Liver (tissue), 3 donors: ENCODE measurements at regions not wholly inside any gene's neighbourhood (a gene's known extent, or its start where the extent isn't known, plus 50 kb on each side); places are given as distances from the start of the nearest gene placed in this dataset.

ENCODE experiments used
- EGR1 ChIP-seq, 2 donors: IDR thresholded peaks; 2 replicates each; pipeline ENCODE4 v1.6.1; 2016 to 2018; ENCODE audit warnings: antibody characterized with exemption in 2 of 2, low read depth in 2 of 2
- FOXA2 ChIP-seq: IDR thresholded peaks from 2 replicates; pipeline ENCODE4 v1.6.1; 2016; ENCODE audit warnings: antibody characterized with exemption
- JUND ChIP-seq, 2 donors: IDR thresholded peaks; 2 replicates each; pipeline ENCODE4 v1.6.1; 2016; ENCODE audit warnings: antibody characterized with exemption in 2 of 2
- RAD21 ChIP-seq, 2 donors: IDR thresholded peaks; 2 replicates each; pipeline ENCODE4 v1.6.1; 2016; ENCODE audit warnings: antibody characterized with exemption in 2 of 2, mild to moderate bottlenecking in 2 of 2
- SP1 ChIP-seq: IDR thresholded peaks from 2 replicates; pipeline ENCODE4 v1.6.1; 2018; ENCODE audit warnings: antibody characterized with exemption, mild to moderate bottlenecking
- TAF1 ChIP-seq: conservative IDR thresholded peaks from 2 replicates; pipeline ENCODE4 v1.6.1; 2016; ENCODE audit warnings: antibody characterized with exemption, mild to moderate bottlenecking
- YY1 ChIP-seq: IDR thresholded peaks from 2 replicates; pipeline ENCODE4 v1.6.1; 2016; ENCODE audit warnings: antibody characterized with exemption, mild to moderate bottlenecking
- TF ChIP-seq, protein P1 (sequence below): fragments of 150-350 bp; IDR thresholded peaks from 2 replicates; pipeline ENCODE4 v1.5.1; 2017; ENCODE audit warnings: improper control_type of control experiment, low read depth, low read length; ENCODE audit not compliant: missing input control
- TF ChIP-seq, protein P2 (sequence below): IDR thresholded peaks from 2 replicates; pipeline ENCODE4 v1.6.1; 2016; ENCODE audit warnings: antibody characterized with exemption
- TF ChIP-seq, protein P3 (sequence below): IDR thresholded peaks from 2 replicates; pipeline ENCODE4 v1.6.1; 2016; ENCODE audit warnings: antibody characterized with exemption, mild to moderate bottlenecking
- TF ChIP-seq, protein P4 (sequence below): IDR thresholded peaks from 2 replicates; pipeline ENCODE4 v1.6.1; 2016; ENCODE audit warnings: antibody characterized with exemption
- donor health status: healthy.
- donor health status: healthy.

DNA sequence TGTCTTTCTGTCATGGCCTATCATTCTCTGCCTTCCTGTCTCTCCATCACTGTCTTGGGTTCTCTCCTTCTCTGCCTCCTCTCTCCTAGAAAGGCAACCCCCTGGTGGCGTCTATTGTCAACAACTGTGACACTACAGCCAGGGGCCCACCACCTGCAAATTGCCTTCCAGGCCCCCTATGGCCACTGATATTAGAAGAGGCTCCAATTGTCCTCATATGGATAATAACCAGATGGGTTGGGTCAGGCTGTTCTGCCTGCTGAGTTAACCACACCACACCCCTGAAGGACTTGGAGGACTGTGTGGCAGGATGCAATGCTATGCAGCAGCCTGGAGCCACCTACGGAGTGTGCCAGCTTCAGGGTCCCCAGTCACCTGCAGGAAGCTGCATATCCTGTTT, 665.0 kb downstream of the NTRK3 start:
- no peak for TF ChIP-seq TAF1
- no peak for TF ChIP-seq YY1
- TF ChIP-seq, protein P1, sequence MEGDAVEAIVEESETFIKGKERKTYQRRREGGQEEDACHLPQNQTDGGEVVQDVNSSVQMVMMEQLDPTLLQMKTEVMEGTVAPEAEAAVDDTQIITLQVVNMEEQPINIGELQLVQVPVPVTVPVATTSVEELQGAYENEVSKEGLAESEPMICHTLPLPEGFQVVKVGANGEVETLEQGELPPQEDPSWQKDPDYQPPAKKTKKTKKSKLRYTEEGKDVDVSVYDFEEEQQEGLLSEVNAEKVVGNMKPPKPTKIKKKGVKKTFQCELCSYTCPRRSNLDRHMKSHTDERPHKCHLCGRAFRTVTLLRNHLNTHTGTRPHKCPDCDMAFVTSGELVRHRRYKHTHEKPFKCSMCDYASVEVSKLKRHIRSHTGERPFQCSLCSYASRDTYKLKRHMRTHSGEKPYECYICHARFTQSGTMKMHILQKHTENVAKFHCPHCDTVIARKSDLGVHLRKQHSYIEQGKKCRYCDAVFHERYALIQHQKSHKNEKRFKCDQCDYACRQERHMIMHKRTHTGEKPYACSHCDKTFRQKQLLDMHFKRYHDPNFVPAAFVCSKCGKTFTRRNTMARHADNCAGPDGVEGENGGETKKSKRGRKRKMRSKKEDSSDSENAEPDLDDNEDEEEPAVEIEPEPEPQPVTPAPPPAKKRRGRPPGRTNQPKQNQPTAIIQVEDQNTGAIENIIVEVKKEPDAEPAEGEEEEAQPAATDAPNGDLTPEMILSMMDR, result no peak
- TF ChIP-seq, protein P2, sequence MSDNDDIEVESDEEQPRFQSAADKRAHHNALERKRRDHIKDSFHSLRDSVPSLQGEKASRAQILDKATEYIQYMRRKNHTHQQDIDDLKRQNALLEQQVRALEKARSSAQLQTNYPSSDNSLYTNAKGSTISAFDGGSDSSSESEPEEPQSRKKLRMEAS, result no peak
- TF ChIP-seq, protein P3, sequence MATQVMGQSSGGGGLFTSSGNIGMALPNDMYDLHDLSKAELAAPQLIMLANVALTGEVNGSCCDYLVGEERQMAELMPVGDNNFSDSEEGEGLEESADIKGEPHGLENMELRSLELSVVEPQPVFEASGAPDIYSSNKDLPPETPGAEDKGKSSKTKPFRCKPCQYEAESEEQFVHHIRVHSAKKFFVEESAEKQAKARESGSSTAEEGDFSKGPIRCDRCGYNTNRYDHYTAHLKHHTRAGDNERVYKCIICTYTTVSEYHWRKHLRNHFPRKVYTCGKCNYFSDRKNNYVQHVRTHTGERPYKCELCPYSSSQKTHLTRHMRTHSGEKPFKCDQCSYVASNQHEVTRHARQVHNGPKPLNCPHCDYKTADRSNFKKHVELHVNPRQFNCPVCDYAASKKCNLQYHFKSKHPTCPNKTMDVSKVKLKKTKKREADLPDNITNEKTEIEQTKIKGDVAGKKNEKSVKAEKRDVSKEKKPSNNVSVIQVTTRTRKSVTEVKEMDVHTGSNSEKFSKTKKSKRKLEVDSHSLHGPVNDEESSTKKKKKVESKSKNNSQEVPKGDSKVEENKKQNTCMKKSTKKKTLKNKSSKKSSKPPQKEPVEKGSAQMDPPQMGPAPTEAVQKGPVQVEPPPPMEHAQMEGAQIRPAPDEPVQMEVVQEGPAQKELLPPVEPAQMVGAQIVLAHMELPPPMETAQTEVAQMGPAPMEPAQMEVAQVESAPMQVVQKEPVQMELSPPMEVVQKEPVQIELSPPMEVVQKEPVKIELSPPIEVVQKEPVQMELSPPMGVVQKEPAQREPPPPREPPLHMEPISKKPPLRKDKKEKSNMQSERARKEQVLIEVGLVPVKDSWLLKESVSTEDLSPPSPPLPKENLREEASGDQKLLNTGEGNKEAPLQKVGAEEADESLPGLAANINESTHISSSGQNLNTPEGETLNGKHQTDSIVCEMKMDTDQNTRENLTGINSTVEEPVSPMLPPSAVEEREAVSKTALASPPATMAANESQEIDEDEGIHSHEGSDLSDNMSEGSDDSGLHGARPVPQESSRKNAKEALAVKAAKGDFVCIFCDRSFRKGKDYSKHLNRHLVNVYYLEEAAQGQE, result no peak
- no peak for TF ChIP-seq SP1
- TF ChIP-seq FOXA2, result no peak
- no peak for TF ChIP-seq RAD21 (IDR thresholded peaks at IDR 0.05)
- TF ChIP-seq, protein P4, sequence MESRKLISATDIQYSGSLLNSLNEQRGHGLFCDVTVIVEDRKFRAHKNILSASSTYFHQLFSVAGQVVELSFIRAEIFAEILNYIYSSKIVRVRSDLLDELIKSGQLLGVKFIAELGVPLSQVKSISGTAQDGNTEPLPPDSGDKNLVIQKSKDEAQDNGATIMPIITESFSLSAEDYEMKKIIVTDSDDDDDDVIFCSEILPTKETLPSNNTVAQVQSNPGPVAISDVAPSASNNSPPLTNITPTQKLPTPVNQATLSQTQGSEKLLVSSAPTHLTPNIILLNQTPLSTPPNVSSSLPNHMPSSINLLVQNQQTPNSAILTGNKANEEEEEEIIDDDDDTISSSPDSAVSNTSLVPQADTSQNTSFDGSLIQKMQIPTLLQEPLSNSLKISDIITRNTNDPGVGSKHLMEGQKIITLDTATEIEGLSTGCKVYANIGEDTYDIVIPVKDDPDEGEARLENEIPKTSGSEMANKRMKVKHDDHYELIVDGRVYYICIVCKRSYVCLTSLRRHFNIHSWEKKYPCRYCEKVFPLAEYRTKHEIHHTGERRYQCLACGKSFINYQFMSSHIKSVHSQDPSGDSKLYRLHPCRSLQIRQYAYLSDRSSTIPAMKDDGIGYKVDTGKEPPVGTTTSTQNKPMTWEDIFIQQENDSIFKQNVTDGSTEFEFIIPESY, result no peak
- no peak for TF ChIP-seq JUND (IDR thresholded peaks at IDR 0.05)
- TF ChIP-seq EGR1 (IDR thresholded peaks at IDR 0.05; ENCODE audit: low read depth in 2 of 2), result no peak
